HFF-Myc (cell line): ENCODE measurements at regions not wholly inside any gene's neighbourhood (a gene's known extent, or its start where the extent isn't known, plus 50 kb on each side); places are given as distances from the start of the nearest gene placed in this dataset.
"Not testable (repeated sequence)": the region's sequence is repeated elsewhere in the genome, so short reads cannot be mapped to it uniquely, and the experiment has no call there.

Experiments
- DNase-seq: peaks from one replicate; pipeline ENCODE4 v3.0.0-alpha.2; 2011; ENCODE audit warnings: low read depth; ENCODE audit errors: extremely low read depth
- H3K4me3 ChIP-seq: replicated peaks from 2 replicates; pipeline ENCODE4 v1.5.1; 2011; ENCODE audit warnings: low read depth, mild to moderate bottlenecking, control low read depth, low read length
- TF ChIP-seq, protein P1 (sequence below): IDR thresholded peaks from 2 replicates; pipeline ENCODE4 v1.5.1; 2012; ENCODE audit warnings: mild to moderate bottlenecking, low read depth, low read length, control low read depth; ENCODE audit errors: missing control alignments

DNA sequence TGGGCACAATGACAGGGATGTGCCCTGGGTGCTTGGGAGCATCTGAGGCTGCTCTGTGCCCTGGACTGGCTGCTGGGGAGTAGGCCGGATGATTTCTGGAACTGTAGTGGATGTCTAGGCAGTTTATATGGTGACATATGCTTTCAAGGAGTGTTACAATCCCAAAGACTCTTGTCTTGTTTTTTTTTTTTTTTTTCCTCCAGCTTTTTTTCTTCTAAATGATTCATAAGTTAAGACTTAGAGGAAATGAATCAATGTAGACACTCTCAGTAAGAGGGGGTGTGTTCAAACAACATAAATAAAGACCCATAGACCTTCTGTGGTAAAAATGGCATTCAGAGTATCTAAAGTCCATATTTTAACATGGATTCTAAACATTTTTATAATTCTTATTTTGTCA is 706.1 kb upstream of the GOLIM4 start:
- TF ChIP-seq, protein P1, sequence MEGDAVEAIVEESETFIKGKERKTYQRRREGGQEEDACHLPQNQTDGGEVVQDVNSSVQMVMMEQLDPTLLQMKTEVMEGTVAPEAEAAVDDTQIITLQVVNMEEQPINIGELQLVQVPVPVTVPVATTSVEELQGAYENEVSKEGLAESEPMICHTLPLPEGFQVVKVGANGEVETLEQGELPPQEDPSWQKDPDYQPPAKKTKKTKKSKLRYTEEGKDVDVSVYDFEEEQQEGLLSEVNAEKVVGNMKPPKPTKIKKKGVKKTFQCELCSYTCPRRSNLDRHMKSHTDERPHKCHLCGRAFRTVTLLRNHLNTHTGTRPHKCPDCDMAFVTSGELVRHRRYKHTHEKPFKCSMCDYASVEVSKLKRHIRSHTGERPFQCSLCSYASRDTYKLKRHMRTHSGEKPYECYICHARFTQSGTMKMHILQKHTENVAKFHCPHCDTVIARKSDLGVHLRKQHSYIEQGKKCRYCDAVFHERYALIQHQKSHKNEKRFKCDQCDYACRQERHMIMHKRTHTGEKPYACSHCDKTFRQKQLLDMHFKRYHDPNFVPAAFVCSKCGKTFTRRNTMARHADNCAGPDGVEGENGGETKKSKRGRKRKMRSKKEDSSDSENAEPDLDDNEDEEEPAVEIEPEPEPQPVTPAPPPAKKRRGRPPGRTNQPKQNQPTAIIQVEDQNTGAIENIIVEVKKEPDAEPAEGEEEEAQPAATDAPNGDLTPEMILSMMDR, result no peak
- H3K4me3 ChIP-seq, result no peak overlapping the region
- no peak for DNase-seq

DNA sequence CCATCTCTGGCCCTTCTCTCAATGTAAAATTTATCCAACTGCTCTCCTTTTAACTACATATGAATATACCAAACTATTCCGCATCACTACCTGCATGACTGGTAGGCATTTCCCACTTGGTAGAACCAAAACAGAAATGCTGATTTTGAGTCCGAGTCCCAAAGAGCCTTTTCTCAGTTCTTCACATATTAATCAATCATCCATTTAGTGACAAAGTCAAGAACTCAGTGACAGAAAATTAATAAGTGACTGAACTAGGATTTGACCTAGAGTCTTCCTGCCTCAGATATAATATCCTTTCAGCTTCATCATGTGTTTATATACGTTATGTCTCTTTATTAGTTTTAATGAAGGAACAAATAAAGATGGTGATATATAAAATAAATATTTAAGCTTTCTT is 700.6 kb upstream of the GOLIM4 start:
- no peak for DNase-seq
- TF ChIP-seq, protein P1, result no peak
- no peak overlapping the region for H3K4me3 ChIP-seq

DNA sequence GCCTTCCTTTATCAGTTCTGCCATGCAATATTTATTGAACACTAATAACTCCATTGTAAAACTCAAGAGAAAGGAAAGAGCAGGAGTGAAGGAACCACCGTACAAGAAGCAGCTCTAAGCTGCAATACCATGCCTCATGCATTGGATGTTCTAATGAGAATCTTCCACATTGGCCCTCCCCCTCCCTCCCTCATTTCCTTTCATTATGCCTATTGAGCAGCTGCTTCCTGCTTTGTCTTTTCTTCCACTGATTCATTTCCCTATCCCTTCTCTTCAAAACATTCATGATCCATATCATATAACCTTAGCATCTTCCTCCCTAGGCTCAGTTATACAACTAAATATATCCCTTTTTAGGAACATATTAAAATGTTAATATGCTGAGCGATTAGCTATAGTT is 698.7 kb upstream of the GOLIM4 start:
- TF ChIP-seq, protein P1, result no peak
- no peak for DNase-seq
- H3K4me3 ChIP-seq, result no peak overlapping the region

DNA sequence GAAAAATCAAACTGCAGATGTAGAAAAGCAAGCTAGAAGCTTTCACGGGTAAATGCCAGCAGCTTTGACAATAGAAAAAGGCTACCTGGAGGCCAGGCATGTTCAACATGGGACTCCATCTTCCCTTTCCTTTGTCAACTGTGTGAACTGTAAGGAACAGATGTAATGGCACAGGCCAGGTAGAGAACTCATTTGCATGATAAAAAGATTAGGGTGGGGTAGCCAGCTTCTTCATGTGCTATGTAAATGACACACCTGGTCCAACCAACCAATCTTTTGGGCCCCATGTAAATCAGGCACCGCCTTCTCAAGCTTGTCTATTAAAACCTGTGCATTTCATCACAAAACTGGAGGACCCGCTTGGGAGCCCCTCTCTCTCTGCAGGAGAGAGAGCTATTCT is 686.5 kb upstream of the GOLIM4 start:
- TF ChIP-seq, protein P1, result no peak
- DNase-seq, result no peak
- H3K4me3 ChIP-seq, result no peak overlapping the region

DNA sequence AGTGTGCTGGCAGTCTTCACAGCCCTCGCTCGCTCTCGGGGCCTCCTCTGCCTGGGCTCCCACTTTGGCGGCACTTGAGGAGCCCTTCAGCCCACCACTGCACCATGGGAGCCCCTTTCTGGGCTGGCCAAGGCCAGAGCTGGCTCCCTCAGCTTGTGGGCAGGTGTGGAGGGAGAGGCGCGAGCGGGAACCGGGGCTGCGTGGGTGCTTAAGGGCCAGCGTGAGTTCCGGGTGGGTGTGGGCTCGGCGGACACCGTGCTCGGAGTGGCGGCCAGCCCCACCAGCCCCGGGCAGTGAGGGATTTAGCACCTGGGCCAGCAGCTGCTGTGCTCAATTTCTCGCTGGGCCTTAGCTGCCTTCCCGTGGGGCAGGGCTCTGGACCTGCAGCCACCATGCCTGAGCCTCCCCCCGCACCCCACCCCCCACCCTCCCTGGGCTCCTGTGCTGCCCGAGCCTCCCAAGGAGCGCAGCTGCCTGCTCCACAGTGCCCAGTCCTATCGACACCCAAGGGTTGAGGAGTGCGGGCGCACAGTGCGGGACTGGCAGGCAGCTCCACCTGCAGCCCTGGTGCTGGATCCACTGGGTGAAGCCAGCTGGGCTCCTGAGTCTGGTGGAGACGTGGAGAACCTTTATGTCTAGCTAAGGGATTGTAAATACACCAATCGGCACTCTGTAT is 684.4 kb upstream of the GOLIM4 start:
- DNase-seq, H3K4me3 ChIP-seq: not testable (repeated sequence)

DNA sequence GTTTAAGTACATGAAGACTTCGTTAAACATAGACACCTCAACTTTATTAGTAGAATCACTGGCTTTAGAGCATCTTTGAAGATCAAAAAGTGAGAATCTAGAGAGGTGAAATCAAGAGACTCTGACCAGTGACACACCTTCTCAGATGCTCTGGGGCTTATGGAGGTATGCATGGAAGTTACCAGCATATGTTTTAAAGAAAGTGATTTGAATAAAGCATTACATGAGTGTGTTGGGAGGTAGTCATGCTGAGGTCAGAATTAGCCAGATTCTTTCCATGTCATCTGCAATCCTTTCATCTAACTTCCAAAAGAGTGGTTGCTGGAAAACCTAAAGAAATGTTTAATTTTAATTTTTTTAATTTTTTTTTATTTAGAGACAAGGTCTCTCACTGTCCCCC is 658.0 kb upstream of the GOLIM4 start:
- TF ChIP-seq, protein P1, result no peak
- no peak for DNase-seq
- H3K4me3 ChIP-seq, result no peak overlapping the region

DNA sequence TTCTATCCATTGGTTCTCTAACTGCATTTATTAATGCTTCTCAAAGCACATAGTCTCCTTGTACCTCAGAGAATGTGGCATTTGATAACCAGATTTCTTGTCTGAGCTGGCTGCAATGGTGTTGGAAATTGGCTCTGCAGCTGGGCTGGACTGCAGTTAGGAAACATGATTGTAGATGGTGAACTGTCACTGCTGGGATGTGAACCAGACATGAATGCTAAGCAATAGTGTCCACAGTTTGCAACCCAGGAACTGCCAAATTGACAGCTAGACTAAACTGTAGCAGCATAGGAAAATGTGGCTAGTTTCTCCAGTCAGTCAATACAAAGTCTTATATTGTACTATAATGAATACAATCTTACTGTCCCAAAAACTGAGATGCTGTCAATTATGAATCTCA is 656.6 kb upstream of the GOLIM4 start:
- no peak for DNase-seq
- no peak overlapping the region for H3K4me3 ChIP-seq
- TF ChIP-seq, protein P1, result no peak
